Neural cell (in vitro differentiated cells): ENCODE measurements at regions not wholly inside any gene's neighbourhood (a gene's known extent, or its start where the extent isn't known, plus 50 kb on each side); places are given as distances from the start of the nearest gene placed in this dataset.

Source experiments
- CTCF ChIP-seq: fragments of 450-650 bp; IDR thresholded peaks from 2 replicates; pipeline ENCODE4 v1.5.1; 2014; ENCODE audit warnings: antibody characterized with exemption, mild to moderate bottlenecking, moderate library complexity; ENCODE audit not compliant: poor library complexity, severe bottlenecking
- EP300 ChIP-seq: fragments of 450-650 bp; conservative IDR thresholded peaks from 2 replicates; pipeline ENCODE4 v1.6.1; 2014; ENCODE audit warnings: antibody characterized with exemption, mild to moderate bottlenecking, moderate library complexity; ENCODE audit not compliant: poor library complexity, severe bottlenecking
- EZH2 ChIP-seq: fragments of 200-600, 300-800 bp; shearing (Covaris generic), sonication (generic); IDR thresholded peaks from 2 replicates; pipeline ENCODE4 v1.6.1; 2014; ENCODE audit warnings: antibody characterized with exemption, low read length, borderline replicate concordance, mild to moderate bottlenecking; ENCODE audit not compliant: insufficient read depth, poor library complexity, severe bottlenecking
- MXI1 ChIP-seq: fragments of 450-650 bp; conservative IDR thresholded peaks from 2 replicates; pipeline ENCODE4 v1.6.1; 2014; ENCODE audit warnings: antibody characterized with exemption, mild to moderate bottlenecking; ENCODE audit not compliant: poor library complexity, severe bottlenecking
- POLR2AphosphoS5 ChIP-seq: IDR thresholded peaks from 2 replicates; pipeline ENCODE4 v1.6.1; 2012
- RAD21 ChIP-seq: fragments of 450-650 bp; conservative IDR thresholded peaks from 2 replicates; pipeline ENCODE4 v1.6.1; 2014; ENCODE audit warnings: antibody characterized with exemption, mild to moderate bottlenecking, moderate library complexity
- REST ChIP-seq: IDR thresholded peaks from 2 replicates; pipeline ENCODE4 v1.6.1; 2012; ENCODE audit warnings: borderline replicate concordance
- SMC3 ChIP-seq: fragments of 450-650 bp; conservative IDR thresholded peaks from 2 replicates; pipeline ENCODE4 v1.6.1; 2014; ENCODE audit warnings: antibody characterized with exemption, mild to moderate bottlenecking, moderate library complexity; ENCODE audit not compliant: poor library complexity
- TAF1 ChIP-seq: IDR thresholded peaks from 2 replicates; pipeline ENCODE4 v1.6.1; 2012; ENCODE audit warnings: low read depth

- TF ChIP-seq CTCF (no peak), TAF1 (no peak), REST (no peak), EZH2 (no peak), RAD21 (no peak), MXI1 (no peak), EP300 (no peak), POLR2AphosphoS5 (no peak), SMC3 (no peak)
Measured at GRCh38 chr9:108537756-108538155, 318.0 kb downstream of the ACTL7B start.
